Karpas-422 (cell line): ENCODE measurements at regions not wholly inside any gene's neighbourhood (a gene's known extent, or its start where the extent isn't known, plus 50 kb on each side); places are given as distances from the start of the nearest gene placed in this dataset. TPM values are rescaled to one million over a fixed set of nuclear protein-coding genes. Genes with fewer than 3 reads are reported as not detected.

Source experiments
- DNase-seq: peaks from one replicate; pipeline ENCODE4 v3.0.0-alpha.2; 2015
- H2AFZ ChIP-seq: fragments of 200-600 bp; sonication (generic); 2 replicates; pipeline ENCODE4 v1.6.1; 2014; ENCODE audit warnings: antibody characterized with exemption, low read length, mixed read lengths
- H3K27ac ChIP-seq: fragments of 200-600 bp; sonication (generic); 2 replicates; pipeline ENCODE4 v1.5.1; 2014; ENCODE audit warnings: mild to moderate bottlenecking, low read length, moderate library complexity
- H3K27me3 ChIP-seq: fragments of 200-600 bp; sonication (generic); 2 replicates; pipeline ENCODE4 v1.6.1; 2014; ENCODE audit warnings: low read length, mixed read lengths
- H3K36me3 ChIP-seq: fragments of 200-600 bp; sonication (generic); 2 replicates; pipeline ENCODE4 v1.6.1; 2014; ENCODE audit warnings: low read length, mixed read lengths; ENCODE audit not compliant: insufficient read depth
- H3K4me1 ChIP-seq: fragments of 200-600 bp; sonication (generic); 2 replicates; pipeline ENCODE4 v1.6.1; 2014; ENCODE audit warnings: mild to moderate bottlenecking, low read length, mixed read lengths
- H3K4me2 ChIP-seq: fragments of 200-600 bp; sonication (generic); 2 replicates; pipeline ENCODE4 v1.6.1; 2014; ENCODE audit warnings: low read length, low read depth, mild to moderate bottlenecking; ENCODE audit not compliant: poor library complexity, severe bottlenecking
- H3K4me3 ChIP-seq: fragments of 200-600 bp; sonication (generic); 2 replicates; pipeline ENCODE4 v1.5.1; 2014; ENCODE audit warnings: mild to moderate bottlenecking, antibody characterized with exemption, low read length, mixed read lengths
- H3K79me2 ChIP-seq: fragments of 200-600 bp; sonication (generic); 2 replicates; pipeline ENCODE4 v1.6.1; 2014; ENCODE audit warnings: mild to moderate bottlenecking, low read length, mixed read lengths
- H3K9ac ChIP-seq: fragments of 200-600 bp; sonication (generic); 2 replicates; pipeline ENCODE4 v1.6.0; 2014; ENCODE audit warnings: low read length
- H3K9me2 ChIP-seq: fragments of 200-600 bp; sonication (generic), shearing (Covaris generic); replicated peaks from 2 replicates; pipeline ENCODE4 v1.6.0; 2014; ENCODE audit warnings: mild to moderate bottlenecking, low read length, moderate library complexity; ENCODE audit not compliant: insufficient read depth
- H3K9me3 ChIP-seq: fragments of 300-700, 200-600 bp; sonication (generic); 2 replicates; pipeline ENCODE4 v1.6.1; 2014; ENCODE audit warnings: low read length, mixed read lengths
- H4K20me1 ChIP-seq: fragments of 200-600 bp; sonication (generic); 2 replicates; pipeline ENCODE4 v1.6.1; 2014; ENCODE audit warnings: mild to moderate bottlenecking, antibody characterized with exemption, low read length, low read depth; ENCODE audit not compliant: insufficient read depth
- small RNA-seq: library from RNA; depleted of rRNA; stranded (forward); fragments of <200 nt; gene quantifications from one replicate; pipeline ENCODE3, GENCODE V24; 2014

DNA sequence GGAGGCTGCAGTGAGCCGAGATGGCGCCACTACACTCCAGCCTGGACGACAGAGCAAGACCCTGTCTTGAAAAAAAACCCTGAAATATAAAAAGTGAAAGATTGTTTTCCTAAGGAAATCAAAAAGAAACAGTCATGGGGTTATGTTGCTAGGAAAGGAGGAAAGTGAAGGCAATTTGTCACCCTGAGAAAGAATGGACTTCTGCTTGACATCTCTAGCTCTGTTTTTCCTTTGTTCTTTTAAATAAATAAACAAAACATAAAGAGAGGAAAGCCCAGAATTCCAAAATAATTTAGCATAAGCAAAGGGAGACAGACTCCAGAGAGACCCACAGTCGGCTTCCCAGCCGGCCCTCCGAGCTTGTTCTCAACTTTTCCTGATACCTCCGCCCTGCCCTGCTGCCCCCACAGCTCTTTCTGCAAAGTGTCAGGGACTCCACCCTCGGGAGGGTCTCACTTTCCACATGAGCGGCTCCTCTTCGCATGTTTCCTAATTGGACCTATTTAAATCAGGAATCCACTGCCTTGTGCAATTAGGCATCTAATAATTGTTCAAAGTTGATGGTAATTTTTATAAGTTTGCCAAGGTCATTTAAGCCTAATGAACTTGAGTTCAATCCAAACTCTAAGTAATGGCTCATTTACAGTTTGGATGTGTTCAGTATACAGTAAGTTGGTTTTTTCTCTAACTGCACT, 49.8 kb upstream of the COPS8 start:
- Histone ChIP-seq H4K20me1 (no peaks in the 10 kb centered on the region), H3K9me3 (no peaks in the 10 kb centered on the region), H3K9ac (no peak overlapping the region), H3K9me2 (no peaks in the 10 kb centered on the region), H3K4me3 (no peak overlapping the region), H3K36me3 (no peaks in the 10 kb centered on the region), H3K4me1 (0 out of 2 replicates have a peak, but pooled peaks cover 4% of the 10 kb centered on the region), H3K27ac (no peak overlapping the region), H3K27me3 (no peaks in the 10 kb centered on the region), H3K4me2 (no peak overlapping the region), H2AFZ (no peak overlapping the region), H3K79me2 (no peaks in the 10 kb centered on the region)
- DNase-seq, result no peak

Small RNA genes in the stretch of these regions (small RNA-seq; reads per million reads assigned to genes)
- gene RNU6-1051P, result not detected
